Lung microvascular endothelial cell (primary cell): ENCODE measurements at regions not wholly inside any gene's neighbourhood (a gene's known extent, or its start where the extent isn't known, plus 50 kb on each side); places are given as distances from the start of the nearest gene placed in this dataset.

ENCODE experiments used
- DNase-seq, 2 donors: peaks; one replicate each; pipeline versions ENCODE4 v3.0.0 to v3.0.0-alpha.2; 2010; ENCODE audit warnings: low read depth in 2 of 2

GRCh38 chr2:128469203-128469602 lies 150.5 kb upstream of the HS6ST1 start:
- DNase-seq = no peak

GRCh38 chr2:128469875-128470274 lies 151.2 kb upstream of the HS6ST1 start:
- DNase-seq = no peak

DNA sequence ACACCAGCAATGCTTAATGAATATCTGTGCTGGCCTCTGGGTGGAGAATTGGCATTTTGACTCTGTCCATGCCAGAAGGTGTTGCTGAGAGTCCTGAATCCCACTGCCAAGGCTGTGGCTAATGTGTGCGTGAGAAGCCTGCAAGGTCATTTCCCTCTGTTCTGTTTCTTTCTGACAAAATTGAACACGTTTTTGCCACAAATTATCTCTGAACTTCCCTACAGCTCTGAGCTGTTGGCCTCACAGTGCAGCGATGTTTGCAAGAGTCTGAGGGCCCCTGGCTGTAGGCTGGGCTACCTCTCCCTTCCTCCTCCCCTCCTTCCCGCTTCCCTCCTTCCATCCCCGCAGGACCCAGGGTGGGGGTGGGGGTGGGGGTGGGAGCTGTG lies 154.1 kb upstream of the HS6ST1 start:
- DNase-seq = no peak

DNA sequence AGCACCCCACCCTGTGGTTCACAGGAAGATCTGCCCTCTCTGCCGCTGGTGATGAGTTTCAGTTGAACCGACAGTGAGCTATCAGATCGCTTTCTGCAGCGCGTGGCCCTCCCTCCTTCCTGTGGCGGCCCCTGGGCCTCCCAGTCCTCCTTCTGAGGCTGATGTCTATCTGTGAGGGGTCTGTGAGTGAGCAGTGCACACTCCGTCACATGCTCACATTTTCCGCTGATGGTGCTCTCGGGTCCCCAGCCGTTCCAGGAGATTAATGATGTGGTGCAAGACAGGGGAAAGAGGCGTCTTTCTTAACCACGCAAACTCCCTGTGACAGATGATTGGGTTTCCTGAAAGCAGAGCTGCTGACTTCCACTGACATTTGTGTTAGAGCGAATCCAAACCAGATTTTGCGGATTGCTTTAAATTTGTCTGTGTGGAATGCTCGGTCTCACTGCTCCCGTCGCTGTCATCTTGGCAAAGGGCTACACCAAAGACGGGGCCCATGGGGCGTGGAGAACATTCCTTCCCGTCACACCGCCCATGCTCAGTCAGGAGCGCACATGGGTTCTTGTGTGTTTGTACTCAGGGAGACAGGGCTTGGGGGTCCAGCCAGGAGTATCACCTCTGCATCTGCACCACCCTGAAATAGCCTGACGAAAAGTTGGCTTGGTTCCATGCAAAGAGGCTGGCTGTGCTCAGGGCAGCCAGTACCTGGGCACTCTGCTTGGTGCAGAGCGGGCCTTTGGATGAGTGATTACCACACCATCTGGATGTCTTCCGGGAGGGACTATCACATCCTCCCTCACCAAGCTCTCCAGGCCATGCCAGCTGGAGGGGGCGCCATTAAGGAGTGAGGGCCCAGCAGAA lies 154.7 kb upstream of the HS6ST1 start:
- DNase-seq = no peak

- no peak for DNase-seq
Measured at GRCh38 chr2:128474036-128474955, 155.6 kb upstream of the HS6ST1 start.

- no peak for DNase-seq
Measured at GRCh38 chr2:128474962-128475361, 156.3 kb upstream of the HS6ST1 start.

GRCh38 chr2:128475427-128476211 lies 157.0 kb upstream of the HS6ST1 start:
- no peak for DNase-seq

DNA sequence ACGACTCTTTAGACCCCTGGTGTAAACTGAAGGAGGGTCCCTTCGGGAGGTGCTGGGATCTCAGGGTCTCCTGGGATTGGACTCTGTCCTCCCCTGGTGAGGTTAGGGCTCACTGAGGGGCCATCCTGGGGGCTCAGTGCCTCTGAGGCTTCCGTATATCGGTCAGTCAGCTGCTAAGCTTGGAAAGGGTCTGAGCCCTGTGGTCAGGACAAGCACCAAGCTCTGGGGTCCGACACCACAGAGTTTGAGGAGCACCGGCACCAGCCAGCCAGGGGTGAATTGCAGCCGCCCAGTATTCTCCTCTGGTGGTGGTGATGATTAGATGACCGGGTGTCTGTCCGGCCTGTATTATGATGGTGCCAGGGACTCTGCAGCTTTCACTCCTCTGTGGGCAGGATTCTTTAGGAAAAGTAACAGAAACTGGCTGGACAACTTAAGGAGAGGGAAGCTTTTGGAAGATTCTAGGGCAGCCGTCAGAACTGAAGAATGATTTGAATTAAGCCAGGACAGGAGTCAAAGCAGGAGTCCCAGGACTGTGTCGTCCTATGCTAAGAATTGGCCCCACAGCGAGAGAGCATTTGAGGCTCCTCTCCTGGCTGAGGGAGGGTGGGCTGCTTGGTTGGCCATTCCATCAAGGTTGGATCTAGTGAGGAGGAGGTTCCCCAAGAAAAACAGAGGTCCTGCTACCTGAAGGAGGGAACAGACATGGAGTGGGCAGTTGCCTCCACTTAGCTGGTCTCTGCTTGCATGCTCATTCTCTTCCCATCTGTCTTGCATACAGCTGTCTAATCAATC lies 158.6 kb upstream of the HS6ST1 start:
- no peak for DNase-seq

- no peak for DNase-seq
Measured at GRCh38 chr2:128477891-128478290, 159.2 kb upstream of the HS6ST1 start.

DNA sequence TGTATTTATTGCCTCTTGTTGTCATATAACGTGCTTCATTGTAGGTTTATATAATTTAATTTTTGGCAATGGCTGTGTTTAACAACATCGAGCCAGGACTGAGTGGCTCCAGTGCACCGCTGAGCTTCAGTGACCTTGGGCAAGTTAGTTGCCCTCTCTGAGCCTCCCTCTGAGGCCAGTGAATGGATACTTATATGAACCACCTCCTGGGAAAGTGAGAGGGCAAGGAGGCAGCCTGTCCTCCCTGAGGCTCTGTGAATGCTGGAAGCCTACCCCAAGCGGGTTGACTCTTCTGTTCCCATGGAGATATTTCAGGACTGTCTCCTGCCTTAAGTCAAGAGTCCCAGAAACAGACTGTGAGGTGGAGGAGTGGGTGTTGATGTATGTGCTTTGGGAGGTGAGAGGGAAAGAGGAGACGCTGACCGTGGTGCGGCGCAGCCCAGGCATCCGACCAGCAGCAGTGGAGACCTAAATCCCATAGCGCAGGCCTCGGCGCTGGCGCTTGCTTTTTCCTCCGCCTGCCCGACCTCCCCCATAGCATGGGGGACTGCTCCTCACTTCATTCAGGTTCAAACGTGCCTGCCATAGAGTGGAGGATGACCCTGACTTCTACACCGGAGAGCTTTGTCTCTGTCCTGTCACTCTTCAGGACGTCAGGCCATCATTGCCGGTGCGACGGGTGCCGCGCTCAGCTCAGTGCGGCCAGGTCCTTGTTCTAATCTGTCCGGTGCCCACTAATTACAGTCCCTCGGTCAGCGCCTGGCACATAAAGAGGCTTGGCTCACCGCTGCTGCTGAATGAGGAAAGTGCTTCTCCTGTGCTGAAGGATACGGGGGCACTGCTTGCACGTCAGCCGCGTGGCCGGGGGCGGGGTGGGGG lies 167.3 kb upstream of the HS6ST1 start:
- no peak for DNase-seq

DNA sequence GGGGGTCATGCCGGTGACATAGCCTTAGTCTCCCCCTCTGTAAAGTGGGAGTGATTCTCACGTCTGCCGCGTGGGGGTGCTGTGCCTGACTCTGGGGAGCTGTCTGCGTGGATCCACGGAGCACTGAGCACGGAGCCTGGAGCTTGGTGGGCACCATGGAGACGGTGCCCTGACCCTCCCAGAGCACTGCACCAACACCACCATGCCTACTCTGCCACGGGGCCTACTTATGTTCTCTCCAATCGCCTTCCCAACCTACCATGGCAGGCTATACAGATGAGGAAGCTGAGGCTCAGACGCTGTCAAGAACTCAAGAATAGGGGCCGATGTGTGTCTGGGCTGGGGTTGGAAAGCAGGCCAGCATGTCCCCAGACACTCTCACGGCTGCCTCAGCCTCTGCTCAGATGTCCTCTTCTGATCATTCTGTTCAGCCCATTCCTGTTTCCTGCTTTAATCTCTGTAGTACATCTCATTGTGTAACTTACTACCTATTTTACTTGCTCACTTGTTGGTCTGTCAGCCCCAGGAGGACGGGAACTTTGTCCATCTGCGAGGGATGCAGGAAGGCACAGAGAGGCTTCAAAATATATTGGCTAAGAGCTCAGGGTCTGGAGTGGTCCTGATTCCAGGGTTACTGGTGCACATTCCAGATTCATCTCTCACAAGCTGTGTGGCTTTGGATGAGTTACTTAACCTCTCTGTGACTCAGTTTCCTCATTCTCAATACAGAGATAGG lies 168.1 kb upstream of the HS6ST1 start:
- DNase-seq = no peak

DNA sequence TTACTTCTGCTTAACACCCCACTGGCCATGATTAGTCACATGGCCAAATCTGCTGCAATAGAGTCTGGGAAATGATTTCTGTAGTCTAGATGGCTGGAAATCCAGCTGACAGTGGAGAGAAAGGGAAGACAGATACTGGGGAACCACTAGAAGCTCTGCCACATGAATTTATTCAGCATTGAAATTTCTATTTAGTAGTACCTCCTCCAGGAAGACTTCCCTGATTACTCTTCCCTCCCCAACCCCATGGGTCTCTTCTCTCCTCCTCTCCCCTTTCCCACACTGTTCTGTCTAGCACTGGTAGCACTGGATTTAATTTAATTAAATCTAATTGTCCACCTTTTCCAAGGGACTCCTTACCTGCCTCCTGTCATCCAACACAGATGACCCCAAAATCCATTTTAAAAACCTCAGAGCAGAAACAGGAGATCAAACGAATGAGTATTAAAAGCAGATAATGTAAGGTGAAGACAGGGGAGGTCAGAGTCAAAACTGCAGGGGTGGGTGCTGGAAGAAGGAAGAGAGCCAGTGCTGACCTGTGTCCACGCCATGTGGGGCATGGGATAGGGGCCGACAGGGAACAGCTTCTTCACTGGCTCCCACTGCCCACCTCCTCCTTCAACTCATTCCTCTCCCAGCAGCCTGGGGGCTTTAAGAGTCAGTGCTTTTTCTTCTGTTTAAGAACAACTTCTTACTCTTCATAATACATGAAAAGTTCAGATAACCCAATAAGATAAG lies 169.2 kb upstream of the HS6ST1 start:
- DNase-seq = no peak

DNA sequence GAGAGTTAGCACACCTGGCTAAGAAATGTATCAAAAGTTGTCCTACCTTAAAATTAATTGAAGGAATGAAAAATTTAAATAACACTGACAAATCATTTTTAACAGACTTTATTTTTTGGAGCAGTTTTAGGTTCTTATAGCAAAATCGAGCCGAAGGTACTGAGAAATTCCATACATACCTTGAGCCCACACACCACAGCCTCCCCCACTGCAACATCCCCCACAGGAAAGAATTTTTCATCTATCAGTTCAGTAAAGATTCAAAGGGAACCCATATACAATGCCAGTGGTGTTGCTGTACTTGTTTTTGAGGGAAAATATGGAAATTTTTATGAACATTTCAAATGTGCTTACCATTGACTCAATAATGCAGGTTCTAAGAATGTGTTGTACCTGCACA lies 169.8 kb upstream of the HS6ST1 start:
- no peak for DNase-seq

DNA sequence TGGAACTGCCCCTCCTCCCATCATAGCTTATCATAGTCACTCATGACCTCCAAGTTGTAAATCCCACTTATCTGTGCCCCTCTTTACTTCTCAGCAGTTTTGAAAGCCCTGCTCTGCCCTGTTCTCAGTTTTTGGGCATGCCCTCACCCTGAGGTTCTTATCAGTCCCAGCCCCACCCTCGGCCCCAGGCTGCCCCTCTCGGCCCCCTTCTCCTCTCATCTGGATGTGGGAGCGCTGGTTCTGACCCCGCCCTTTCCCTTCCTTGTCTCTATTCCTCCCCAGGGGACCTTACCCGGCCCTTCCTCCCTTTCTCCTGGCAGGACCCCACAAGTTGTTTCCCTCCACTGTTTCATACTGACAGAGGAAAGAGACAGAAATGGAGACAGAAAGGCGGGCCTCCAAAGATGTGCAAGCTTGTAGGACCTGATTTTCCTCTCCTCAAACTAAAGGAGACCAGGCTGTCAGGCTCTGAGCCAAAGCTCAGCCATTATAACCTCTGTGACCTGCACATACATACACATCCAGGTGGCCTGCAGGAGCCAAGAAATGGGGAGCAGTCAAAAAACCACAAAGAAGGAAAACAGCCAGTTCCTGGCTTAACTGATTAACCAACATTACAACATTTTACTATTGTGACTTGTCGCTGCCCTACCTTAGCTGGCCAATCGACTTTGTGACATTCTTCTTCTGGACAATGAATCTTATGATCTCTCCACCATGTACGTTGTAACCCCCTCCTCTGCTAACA lies 171.0 kb upstream of the HS6ST1 start:
- DNase-seq = no peak

DNA sequence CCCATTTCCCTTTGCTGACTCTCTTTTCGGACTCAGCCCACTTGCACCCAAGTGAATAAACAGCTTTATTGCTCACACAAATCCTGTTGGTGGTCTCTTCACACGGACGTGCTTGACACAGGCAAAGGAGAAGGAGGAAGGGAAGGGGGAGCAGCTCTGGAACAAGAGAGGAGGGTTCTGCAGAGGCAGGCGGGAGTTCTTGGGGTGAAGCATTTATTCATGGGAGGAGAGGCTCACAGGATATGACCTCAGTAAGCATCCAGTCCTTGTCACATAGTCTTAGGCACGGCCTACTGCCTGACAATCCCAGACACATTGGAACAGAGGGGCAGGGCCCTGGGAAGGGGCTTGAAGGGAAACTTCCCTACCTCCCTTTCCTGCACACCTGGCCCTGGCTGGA lies 171.7 kb upstream of the HS6ST1 start:
- no peak for DNase-seq

DNA sequence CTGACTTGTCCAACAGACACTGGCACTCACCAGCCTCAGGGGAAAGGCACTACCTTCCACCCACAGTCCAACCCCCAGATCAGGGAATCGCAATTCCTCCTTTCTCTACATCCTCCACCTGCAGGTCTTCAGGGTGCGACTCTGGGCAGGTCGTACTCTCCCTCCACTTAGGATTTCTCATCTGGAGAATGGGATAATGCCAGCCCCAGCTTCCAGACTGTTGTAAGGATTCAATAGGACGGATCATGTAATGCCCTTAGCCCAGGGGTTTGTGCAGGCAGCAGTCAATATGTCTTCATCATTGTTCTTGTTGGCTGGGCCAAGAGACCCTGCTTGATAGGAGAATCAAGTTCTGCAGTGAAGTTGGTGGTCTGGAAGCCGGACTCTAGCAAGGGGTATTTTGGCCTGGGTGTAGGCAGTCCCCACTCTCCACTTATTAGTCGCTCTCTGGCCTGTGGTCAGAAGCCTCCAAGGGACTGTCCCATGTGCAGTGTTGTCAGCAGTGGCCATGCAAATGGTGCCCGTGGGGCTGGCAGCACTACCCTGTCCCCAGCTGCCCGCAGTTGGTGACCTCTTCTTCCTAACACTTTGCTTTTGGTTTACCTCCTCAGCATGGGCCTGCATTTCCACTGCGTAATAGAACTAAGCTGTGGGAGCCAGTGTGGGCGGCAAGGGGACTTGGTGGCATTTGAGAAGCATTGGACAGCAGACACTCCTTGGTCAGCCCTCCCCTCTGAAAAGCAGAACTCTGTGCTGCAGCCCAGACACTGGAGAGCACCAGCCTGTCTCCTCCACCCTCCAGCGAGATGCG lies 172.4 kb upstream of the HS6ST1 start:
- DNase-seq = no peak

- DNase-seq = no peak
Measured at GRCh38 chr2:128491692-128492244, 173.1 kb upstream of the HS6ST1 start.
